ENCODE measurements at regions not wholly inside any gene's neighbourhood (a gene's known extent, or its start where the extent isn't known, plus 50 kb on each side); places are given as distances from the start of the nearest gene placed in this dataset.

- Histone ChIP-seq H3K79me1 (ENCODE audit: insufficient read depth, low read depth, low read length, poor library complexity, severe bottlenecking) (no peaks in the 10 kb centered on the region), H3K4ac (ENCODE audit: low read depth, low read length) (no peak overlapping the region), H3K79me2 (ENCODE audit: insufficient read depth, low read length) (no peaks in the 10 kb centered on the region), H4K91ac (ENCODE audit: insufficient read length, low read depth, low read length) (no peak overlapping the region), H3K18ac (ENCODE audit: insufficient read length, low read depth, low read length) (no peak overlapping the region), H4K8ac (replicated peaks; ENCODE audit: insufficient read length, low read depth, low read length) (no peak overlapping the region), H3K23me2 (ENCODE audit: insufficient read length, low read depth, low read length, poor library complexity, severe bottlenecking) (no peaks in the 10 kb centered on the region), H3K9ac (ENCODE audit: extremely low read depth, insufficient read length, low read length) (no peak overlapping the region), H3K27me3 (ENCODE audit: insufficient read depth, low read length) (no peaks in the 10 kb centered on the region), H2BK15ac (ENCODE audit: low read depth, low read length) (no peak overlapping the region), H2AK5ac (ENCODE audit: insufficient read length, low read length) (no peak overlapping the region), H3K14ac (ENCODE audit: insufficient read depth, low read length) (no peak overlapping the region), H4K20me1 (ENCODE audit: control insufficient read depth, insufficient read depth, insufficient read length) (no peaks in the 10 kb centered on the region), H2AFZ (ENCODE audit: low read length) (no peak overlapping the region), H3K27ac (ENCODE audit: insufficient read length, low read depth, low read length) (no peak overlapping the region), H2BK12ac (ENCODE audit: insufficient read length, low read depth, low read length) (no peak overlapping the region), H2BK120ac (ENCODE audit: low read depth, low read length, poor library complexity, severe bottlenecking) (no peak overlapping the region), H3T11ph (ENCODE audit: low read length) (no peak overlapping the region), H3K4me1 (ENCODE audit: insufficient read depth, low read length) (no peaks in the 10 kb centered on the region), H3K9me3 (ENCODE audit: control insufficient read depth, low read depth, low read length) (no peaks in the 10 kb centered on the region), H2BK20ac (ENCODE audit: low read depth, low read length, poor library complexity, severe bottlenecking) (no peak overlapping the region), H3K4me2 (ENCODE audit: insufficient read depth, insufficient read length, low read length) (no peak overlapping the region), H4K5ac (ENCODE audit: insufficient read length, low read depth, low read length) (no peak overlapping the region), H3K23ac (ENCODE audit: insufficient read length, low read depth, low read length) (no peak overlapping the region), H3K56ac (ENCODE audit: insufficient read length, low read depth, low read length) (no peak overlapping the region), H2BK5ac (ENCODE audit: insufficient read length, low read length) (no peak overlapping the region)
- WGBS (ENCODE audit: extremely low coverage, insufficient read length, low lambda C conversion rate), result 100% methylated on average over 1 of the region's 4 CpGs
- Mint-ChIP-seq H3K9me3 (no peaks in the 10 kb centered on the region), H3K4me1 (peaks cover 7% of the 10 kb centered on the region in 2 experiments), H3K4me3 (no peak overlapping the region), H3K27me3 (ENCODE audit: low read depth) (no peaks in the 10 kb centered on the region), H3K36me3 (ENCODE audit: insufficient read depth in 1 of 3, low read depth in 3 of 3) (no peaks in the 10 kb centered on the region), H3K27ac (no peak overlapping the region)
- TF ChIP-seq, protein P1, sequence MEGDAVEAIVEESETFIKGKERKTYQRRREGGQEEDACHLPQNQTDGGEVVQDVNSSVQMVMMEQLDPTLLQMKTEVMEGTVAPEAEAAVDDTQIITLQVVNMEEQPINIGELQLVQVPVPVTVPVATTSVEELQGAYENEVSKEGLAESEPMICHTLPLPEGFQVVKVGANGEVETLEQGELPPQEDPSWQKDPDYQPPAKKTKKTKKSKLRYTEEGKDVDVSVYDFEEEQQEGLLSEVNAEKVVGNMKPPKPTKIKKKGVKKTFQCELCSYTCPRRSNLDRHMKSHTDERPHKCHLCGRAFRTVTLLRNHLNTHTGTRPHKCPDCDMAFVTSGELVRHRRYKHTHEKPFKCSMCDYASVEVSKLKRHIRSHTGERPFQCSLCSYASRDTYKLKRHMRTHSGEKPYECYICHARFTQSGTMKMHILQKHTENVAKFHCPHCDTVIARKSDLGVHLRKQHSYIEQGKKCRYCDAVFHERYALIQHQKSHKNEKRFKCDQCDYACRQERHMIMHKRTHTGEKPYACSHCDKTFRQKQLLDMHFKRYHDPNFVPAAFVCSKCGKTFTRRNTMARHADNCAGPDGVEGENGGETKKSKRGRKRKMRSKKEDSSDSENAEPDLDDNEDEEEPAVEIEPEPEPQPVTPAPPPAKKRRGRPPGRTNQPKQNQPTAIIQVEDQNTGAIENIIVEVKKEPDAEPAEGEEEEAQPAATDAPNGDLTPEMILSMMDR (conservative IDR thresholded peaks at IDR 0.05), result no peak
- no peak for DNase-seq
Observed at GRCh38 chr10:29862923-29863614, 196.3 kb downstream of the JCAD start.
